ENCODE measurements at regions not wholly inside any gene's neighbourhood (a gene's known extent, or its start where the extent isn't known, plus 50 kb on each side); places are given as distances from the start of the nearest gene placed in this dataset.

- TF ChIP-seq CTCF (IDR thresholded peaks at IDR 0.05), result no peak
- no peak for TF ChIP-seq POLR2A (IDR thresholded peaks at IDR 0.05)
Measured at GRCh38 chr2:180394305-180394704, 387.2 kb upstream of the CWC22 start.

All from right lobe of liver (tissue), 4 donors.